Glomerular endothelial cell (primary cell): ENCODE measurements at regions not wholly inside any gene's neighbourhood (a gene's known extent, or its start where the extent isn't known, plus 50 kb on each side); places are given as distances from the start of the nearest gene placed in this dataset.

Experiments
- DNase-seq: peaks from one replicate; pipeline ENCODE4 v3.0.0-alpha.2; 2011; ENCODE audit warnings: low read depth, low spot score; ENCODE audit errors: extremely low read depth

GRCh38 chr11:131229221-131229620, 141.2 kb upstream of the NTM start:
- no peak for DNase-seq

- DNase-seq: no peak
These were observed 139.0 kb upstream of the NTM start for GRCh38 chr11:131231317-131231940.

- DNase-seq: no peak
These were observed 138.2 kb upstream of the NTM start for GRCh38 chr11:131232261-131232660.

DNA sequence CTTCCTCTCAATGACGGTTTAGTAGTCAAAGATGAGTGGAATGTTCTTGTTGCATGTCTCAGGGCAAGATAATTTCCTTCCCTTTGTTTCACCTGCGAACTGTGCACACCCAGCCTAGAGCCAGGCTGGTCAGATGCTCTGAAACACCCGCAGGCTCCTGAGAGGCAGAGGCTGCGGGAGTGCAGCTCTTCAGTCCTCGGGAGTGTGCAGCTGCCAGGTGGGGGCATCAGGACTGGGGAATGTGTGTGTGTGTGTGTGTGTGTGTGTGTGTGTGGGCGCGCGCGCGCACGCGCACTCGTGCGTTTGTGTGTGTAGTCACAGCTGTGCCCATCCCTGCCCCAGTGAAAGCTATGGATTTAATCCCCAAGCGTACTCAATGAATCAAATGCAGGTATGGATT, 136.2 kb upstream of the NTM start:
- DNase-seq: no peak

DNA sequence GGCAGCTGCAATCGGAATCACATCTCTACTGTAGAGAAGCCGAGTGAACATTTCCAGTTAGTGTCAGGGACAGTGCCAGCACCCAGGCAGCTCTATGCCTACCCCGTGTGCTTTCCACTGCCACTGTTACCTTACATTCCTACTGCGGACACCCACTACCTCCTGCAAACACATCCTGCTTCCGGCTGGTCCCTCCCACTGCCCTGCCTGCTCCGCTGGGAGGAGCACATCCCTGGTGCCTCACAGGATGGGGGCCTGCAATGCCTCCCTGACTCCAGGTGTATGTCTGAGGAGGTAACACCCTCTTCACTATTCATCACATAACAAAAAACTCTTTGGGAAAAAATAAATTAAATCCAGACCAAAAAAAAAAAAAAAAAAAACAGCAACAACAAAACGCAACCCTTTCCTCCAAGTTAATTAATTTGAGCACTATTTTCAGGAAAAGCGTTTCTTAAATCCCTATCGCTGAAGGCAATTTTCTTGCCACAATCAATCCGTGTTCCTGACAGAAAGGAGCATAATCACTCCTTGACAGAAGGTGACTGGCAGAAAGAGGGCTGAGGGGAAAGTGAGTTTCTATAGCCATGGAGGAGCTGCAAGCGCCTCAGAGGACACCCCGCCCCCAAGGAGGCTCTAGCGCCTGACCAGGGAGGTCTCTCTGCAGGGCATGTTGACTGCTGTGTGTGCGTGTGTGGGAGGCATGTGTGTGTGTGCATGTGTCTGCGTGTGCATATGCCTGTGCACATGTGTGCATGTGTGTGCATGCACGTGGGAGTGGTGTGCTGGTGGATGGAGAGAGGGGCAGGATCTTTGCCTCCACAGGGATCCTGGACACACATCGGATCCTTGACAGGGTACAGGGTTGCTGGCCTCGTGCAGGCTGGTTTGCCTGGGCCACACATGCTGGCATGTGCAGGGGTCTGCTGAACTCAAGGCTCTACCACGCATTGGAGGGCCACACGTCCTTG, 134.8 kb upstream of the NTM start:
- no peak for DNase-seq

DNA sequence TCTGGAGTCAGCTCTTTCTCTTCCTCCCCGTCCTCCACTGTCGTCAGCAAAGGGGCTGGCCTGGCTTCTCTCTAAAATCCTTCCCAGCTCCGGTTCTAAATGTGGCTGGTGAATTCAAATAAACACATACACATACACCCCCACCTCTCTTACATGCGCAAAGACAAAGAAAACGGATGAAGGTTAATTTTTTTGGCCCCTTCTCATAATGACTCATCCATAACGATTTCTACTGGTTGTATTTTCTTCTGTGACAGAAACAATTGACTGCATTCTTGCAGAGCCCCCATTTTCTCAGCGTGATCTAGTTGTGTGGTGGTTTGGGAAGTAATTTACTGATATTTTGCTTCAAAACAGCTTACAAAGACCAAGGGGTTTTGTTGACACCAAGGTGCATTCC, 130.0 kb upstream of the NTM start:
- no peak for DNase-seq

GRCh38 chr11:131242476-131243000, 127.9 kb upstream of the NTM start:
- DNase-seq: no peak

DNA sequence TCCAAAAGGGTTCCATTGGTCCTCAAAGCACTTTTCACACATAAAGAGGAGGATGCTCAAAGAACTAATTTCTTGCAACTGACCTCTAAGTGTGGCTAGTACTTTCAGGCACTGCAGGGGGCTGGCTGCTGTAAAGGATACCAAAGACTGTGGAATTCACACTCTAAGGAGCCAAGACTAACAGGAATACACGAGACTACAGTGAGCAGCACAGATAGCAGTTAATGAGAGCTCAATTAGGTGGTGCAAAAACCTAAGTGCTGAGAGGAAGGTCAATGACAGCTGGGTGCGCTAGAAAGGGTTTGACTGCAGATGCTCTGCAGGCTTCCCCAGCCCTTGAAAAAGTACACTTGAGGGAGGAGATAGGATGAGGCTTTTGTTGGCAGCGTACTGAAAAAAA, 124.3 kb upstream of the NTM start:
- no peak for DNase-seq

DNA sequence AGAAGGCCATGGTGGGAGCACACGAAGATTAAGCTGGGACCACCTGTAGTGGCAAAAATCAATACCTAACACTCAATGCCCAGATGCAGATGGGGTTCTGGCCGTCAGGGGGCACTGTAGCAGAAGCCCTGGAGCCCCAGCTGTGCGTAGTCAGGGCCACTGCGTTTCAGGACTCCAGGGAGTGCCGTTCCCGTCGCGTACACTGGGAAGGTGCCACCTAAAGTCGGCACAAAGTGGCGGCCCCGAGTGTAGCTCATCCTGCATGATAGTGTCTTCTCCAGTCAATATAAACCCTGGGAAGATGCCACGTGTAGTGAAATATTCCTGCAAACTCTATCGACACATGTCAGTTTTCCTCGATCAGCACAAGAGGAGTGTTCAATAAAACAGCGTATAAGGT, 123.8 kb upstream of the NTM start:
- no peak for DNase-seq

DNA sequence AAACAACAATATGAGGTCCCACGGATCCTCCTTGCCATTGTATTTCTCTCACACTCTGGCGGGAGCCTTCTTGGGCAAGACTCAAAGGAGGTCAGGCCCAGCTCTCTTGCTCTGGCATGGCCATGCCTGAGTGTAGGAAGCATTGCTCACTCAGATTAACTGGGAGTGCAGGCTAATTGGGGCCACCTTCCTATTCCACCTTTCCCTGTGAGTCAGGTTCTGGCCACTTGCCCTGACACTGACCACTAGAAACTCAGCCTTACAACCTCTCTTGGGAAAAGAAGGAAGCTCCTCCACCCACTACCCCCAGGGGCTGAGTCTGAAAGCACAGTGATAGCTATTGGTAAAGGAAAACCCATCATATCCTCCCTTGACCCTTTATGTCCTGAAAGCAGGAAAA, 121.8 kb upstream of the NTM start:
- no peak for DNase-seq

- DNase-seq: no peak
These were observed 117.2 kb upstream of the NTM start for GRCh38 chr11:131253142-131253655.

DNA sequence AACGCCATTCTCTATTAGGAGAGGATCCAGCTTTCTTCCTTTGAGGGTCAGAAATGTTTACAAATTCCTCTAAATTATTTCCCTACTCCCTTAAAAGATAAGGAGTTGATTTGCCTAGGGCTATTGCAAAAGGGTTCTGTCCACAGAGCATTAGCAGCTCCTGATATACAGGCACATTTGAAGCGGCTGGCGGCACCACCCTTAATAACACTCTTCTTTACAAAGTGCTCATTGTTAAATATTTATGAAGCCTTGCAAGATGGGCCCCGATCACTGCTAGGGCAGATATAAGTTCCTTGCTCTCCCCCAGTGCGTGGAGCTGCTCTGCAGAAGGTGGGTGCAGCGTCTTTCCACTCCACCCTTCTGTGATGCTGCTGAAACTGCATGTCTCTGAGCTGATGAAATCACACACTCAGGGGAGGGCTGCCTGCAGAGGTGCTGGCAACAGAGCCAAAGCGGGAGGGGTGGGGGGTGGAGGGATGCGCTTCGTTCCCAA, 116.7 kb upstream of the NTM start:
- no peak for DNase-seq

GRCh38 chr11:131254254-131254653, 116.2 kb upstream of the NTM start:
- DNase-seq: no peak

DNA sequence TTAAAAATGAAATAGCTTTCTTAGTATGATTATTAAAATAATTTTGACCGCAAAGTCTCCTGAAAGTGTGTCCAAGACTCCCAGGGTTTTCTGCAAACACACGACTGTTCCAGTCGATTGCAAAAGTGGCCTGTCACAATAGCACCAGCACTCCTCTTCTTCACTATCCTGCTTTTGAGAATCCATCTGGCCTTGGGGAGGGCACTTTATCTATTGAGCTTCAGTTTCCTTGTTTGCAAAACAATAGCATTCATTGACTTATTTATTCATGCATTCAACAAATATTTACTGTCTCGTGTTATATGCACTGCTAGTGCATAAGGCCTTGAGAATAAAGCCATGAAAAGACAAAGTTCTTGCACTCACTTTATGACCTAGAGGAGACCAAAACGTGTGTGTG, 96.2 kb upstream of the NTM start:
- DNase-seq: no peak

GRCh38 chr11:131275580-131275979, 94.8 kb upstream of the NTM start:
- no peak for DNase-seq

- DNase-seq: no peak
These were observed 91.9 kb upstream of the NTM start for GRCh38 chr11:131278472-131278871.

DNA sequence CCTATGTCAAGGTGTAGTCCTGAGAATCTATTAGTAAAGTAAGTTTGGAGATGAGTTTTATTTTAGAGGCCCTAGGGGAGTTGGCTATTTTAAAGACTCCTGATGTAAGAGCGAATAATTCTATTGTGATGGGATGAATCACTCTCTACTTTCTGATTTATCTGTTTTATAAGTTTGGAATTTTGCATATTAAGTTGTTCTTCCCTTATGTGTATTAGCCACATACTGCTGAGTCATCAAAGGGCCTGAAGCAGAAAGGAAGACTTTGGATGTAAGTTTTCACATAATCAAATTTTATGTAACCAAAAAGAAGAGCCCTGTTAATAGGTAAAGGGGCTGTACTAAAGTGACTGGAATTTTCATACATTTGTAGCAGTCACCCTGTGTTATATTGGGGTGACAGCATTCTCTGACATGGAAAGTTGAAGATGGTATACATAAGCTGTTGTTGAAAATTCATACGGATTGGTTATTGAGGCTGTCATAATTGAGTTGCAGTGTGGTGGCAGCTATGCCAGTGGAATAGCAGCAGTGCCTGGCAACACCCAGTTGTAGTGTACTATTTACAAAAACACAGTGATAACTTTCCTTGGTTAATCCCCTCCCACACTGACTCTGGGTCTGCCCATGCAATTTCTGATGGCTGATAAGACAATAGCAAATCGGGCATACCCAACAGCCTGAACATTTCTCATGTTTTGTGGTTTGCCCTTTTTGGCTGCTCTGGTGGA, 90.6 kb upstream of the NTM start:
- no peak for DNase-seq

DNA sequence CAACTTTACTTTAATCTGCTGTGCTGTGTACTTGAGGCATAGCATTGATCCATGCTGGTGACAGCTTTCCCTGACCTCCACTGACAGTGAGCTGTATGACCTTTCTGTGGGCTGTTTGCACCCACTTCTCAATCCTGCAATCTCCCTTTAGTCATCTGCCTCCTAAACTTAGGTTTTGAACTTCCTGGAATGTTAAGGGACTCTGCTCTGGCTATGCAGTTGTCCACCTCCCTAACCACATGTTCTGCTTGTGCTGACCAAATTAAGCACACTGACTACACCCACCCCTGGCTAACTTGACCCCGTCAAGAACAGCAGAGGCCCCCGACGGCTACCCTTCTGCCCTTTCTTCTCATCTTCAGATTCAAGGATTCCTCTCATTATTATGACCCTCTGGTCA, 89.1 kb upstream of the NTM start:
- no peak for DNase-seq

- no peak for DNase-seq
These were observed 86.4 kb upstream of the NTM start for GRCh38 chr11:131284041-131284440.

DNA sequence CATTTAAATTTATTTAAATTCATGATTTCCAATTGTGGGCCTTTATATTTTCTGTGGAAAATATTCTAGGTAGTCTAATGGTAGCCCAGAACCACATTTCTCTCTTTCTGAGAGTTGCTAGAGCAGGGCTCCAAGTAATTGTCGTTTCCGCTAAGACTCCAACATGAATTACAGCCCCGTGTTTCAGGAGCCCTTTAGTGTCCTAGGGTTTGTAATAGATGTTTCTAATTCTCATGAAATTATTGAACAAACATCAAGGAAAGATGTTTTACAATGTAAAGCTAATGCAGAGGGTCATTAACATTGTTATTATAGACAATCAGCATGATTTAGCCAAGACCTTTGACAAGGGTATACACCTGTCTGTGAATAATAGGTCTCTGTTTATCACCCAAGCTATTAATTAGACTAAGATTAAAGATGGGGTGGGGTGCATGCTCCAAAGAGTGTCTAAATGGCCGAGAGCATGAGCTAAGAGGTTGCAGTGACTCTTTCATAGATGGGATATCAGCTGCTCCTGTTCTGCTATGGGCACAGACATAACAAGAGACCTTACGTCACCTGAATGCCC, 81.8 kb upstream of the NTM start:
- no peak for DNase-seq

DNA sequence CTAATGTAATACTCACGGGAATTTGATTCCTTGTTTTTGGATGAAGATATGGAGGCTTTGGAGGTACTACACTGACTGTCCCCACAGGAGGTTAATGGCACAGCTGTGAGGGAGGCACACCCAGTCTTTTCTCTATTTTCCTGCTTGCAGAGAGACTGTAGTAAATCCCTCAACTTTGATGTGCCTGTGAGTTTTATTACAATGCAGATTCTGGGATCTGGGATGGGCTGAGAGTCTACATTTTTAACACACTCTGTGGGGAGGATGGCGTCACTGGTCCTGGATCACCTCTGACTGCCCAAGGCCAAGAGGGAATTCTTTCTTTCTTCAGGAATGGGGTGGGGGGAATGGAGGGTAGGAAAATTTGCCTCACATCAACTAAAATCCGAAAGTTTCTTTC, 80.2 kb upstream of the NTM start:
- no peak for DNase-seq
